Stimulated activated CD4-positive, alpha-beta T cell treated with anti-CD3 and anti-CD28 coated beads, Interleukin-4, amount 100 ng/mL, for 4 hours (primary cell): ENCODE measurements at regions not wholly inside any gene's neighbourhood (a gene's known extent, or its start where the extent isn't known, plus 50 kb on each side); places are given as distances from the start of the nearest gene placed in this dataset.
"Not testable (repeated sequence)": the region's sequence is repeated elsewhere in the genome, so short reads cannot be mapped to it uniquely, and the experiment has no call there.

Source experiments
- DNase-seq, 2 experiments: peaks; one replicate each; pipeline ENCODE4 v3.0.0-alpha.2; 2020

GRCh38 chr16:73430138-73430537 lies 382.2 kb upstream of the ZFHX3 start:
- no peak for DNase-seq

DNA sequence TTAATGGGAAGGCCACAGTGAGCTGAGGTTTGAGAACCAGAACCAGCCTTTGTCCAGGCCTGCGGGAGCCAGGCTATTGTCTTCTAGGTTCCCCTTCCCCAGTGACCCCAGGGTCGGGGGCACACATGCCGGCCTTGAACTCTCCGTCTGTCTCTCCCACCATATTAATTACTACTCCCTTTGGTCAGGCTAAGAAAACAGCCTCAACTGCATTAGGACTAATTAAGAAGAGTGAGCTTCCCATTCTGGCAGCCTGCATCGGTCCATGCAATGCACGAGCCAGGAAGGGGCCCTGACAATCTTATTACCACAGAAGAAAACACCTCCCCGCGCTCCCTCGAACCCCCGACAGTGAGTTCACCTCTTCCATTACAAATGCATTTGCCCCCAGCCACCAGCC lies 380.2 kb upstream of the ZFHX3 start:
- no peak for DNase-seq

GRCh38 chr16:73427164-73427563 lies 379.2 kb upstream of the ZFHX3 start:
- no peak for DNase-seq

DNA sequence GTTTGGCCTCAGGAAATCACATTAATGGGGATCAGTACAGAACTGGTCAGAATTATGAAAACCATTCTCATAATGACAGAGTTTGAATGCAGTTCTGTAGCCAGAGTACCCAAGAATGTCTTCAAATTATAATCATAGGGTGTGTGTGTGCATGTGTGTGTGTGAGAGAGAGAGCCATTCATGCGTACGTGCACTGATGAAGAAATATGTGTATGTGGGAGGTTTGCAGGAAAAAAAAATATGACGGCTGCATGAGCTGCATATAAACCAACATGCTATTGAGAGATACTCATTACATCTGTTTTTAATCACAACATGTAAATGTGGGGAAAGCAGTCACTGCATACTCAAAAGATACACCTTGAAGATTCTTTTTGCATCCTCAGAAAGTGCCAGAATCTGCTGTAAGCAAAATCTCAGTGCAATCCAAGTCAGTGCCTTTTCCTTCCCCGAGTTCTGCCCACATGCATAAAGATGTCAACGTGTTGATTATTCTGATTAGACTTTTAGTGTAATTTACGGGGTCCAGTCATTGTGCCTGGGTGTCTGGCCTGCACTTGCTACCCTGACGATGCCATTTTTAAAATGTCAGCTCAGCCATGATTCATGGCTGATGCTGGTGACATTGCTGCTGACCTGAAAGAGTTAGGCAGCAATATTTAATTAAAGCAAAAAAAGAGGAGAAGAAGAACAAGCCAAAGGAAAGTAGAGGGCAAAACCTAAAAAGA lies 378.7 kb upstream of the ZFHX3 start:
- DNase-seq, result no peak

DNA sequence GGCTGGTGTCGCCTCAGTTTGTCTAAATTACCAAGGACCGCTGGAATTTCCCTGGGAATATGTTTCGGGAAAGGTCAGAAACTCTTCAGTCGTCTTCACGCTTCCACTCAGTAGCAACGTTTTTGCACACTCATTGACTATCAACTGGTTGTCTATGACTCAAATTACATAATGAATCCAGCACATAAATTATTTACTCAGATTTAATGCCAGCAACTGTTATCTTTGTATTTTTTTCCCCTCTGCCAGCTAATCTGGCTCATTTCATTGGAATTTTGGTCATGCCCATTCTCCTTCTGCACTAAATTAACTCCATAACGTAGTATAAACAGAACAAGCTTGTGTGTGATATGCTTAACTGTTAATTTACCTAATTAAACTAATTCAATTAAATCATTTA lies 372.7 kb upstream of the ZFHX3 start:
- no peak for DNase-seq

GRCh38 chr16:73420244-73420643 lies 372.3 kb upstream of the ZFHX3 start:
- DNase-seq, result no peak

DNA sequence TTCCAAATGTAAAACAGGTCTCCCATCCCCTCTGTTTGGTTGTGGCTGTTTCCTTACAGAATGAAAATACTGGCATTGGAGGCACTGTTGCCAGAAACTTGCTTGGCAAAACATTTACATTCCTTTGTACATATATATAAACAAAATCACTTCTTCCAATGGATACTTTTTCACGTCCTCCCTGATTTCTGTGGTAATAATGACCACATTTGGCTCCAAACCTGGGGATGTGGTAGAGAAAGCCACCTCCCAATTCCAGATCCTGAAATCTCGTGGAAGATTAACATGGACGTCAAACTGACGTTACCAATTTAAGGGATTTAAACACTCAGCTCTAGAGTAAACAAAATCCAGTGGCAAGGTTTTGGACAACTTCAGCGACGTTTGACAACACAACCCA lies 370.8 kb upstream of the ZFHX3 start:
- no peak for DNase-seq

- no peak for DNase-seq
Observed at GRCh38 chr16:73418051-73418450, 370.1 kb upstream of the ZFHX3 start.

GRCh38 chr16:73415286-73415685 lies 367.4 kb upstream of the ZFHX3 start:
- DNase-seq, result no peak

DNA sequence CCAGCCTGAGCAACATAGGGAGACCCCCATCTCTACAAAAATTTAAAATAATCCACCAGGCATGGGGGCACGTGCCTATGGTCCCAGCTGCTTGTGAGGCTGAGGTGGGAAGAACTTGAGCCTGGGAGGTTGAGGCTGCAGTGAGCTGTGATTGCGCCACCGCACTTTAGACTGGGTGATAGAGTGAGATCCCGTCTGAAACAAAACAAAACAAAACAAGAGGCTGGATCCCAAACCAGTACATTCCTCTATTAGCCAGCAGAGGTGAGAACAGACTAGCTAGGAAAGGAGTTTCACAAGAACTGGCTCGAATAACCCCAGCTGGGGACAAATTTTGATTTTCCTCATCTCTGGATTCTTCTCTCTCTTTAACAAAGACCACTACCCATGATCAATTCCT lies 366.7 kb upstream of the ZFHX3 start:
- no peak for DNase-seq

- DNase-seq, result no peak
Observed at GRCh38 chr16:73413830-73414190, 365.9 kb upstream of the ZFHX3 start.

- DNase-seq, result no peak
Observed at GRCh38 chr16:73413091-73413829, 365.3 kb upstream of the ZFHX3 start.

DNA sequence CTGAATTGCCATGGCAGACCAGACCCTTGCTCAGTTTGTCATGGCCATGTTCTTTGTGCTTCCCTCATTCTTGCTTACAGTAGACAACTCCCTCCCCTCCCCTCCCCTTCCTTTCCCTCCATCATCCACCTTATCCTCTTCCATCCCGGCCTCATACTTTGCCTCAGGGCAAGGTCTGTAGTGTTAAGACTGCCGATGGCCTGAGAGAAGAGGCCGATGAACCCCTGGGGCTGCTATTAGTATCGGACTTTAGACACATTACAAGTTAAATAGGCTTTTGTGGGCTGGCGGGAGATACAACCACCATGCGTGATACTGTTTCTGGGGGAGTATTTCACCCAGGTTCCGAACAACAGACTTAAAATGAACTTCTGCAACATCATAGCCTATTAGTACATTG lies 364.5 kb upstream of the ZFHX3 start:
- DNase-seq, result no peak

- DNase-seq, result no peak
Observed at GRCh38 chr16:73408716-73409115, 360.8 kb upstream of the ZFHX3 start.

- no peak for DNase-seq
Observed at GRCh38 chr16:73408311-73408710, 360.4 kb upstream of the ZFHX3 start.

- DNase-seq, result no peak
Observed at GRCh38 chr16:73405851-73406250, 357.9 kb upstream of the ZFHX3 start.

GRCh38 chr16:73404001-73404400 lies 356.1 kb upstream of the ZFHX3 start:
- no peak for DNase-seq

GRCh38 chr16:73403291-73403690 lies 355.4 kb upstream of the ZFHX3 start:
- DNase-seq, result no peak

GRCh38 chr16:73400951-73401350 lies 353.0 kb upstream of the ZFHX3 start:
- DNase-seq, result no peak

- DNase-seq, result no peak
Observed at GRCh38 chr16:73399997-73400396, 352.1 kb upstream of the ZFHX3 start.

DNA sequence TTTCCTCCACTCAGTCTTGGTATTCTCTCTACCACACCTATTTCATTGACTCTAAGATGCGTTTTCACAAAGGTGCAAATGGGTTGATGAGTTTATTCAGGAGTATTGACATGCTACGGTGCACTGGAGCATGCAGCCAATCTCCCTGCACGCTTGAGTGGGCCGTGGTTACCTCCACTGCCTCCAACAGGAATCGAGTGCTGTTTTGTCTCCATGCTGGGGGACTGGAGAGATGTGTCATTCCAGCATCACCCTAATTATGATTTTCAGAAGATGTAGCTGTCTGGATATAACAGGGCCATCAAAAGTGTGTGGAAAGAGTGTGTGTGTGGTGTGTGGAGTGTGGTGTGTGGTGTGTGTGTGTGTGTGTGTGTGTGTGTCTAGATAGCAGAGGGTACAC lies 351.6 kb upstream of the ZFHX3 start:
- DNase-seq, result no peak

GRCh38 chr16:73398604-73399003 lies 350.7 kb upstream of the ZFHX3 start:
- not testable (repeated sequence) for DNase-seq

DNA sequence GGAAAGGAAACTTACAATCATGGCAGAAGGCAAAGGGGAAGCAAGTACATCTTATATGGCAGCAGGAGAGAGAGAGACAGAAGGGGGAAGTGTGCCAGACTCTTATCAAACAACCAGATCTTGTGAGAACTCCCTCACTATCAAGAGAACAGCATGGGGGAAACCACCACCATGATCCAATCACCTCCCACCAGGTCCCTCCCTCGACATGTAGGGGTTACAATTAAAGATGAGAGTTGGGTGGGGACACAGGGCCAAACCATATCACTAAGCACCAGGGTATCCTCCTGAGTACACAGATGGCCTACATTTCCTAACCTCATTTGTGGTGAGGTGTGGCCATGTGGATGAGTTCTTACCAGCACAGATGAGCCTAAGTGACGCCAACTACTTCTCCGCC lies 348.6 kb upstream of the ZFHX3 start:
- DNase-seq, result no peak

- no peak for DNase-seq
Observed at GRCh38 chr16:73390936-73391335, 343.0 kb upstream of the ZFHX3 start.

- DNase-seq, result no peak
Observed at GRCh38 chr16:73390491-73390890, 342.6 kb upstream of the ZFHX3 start.
